A549 (cell line): ENCODE measurements at regions not wholly inside any gene's neighbourhood (a gene's known extent, or its start where the extent isn't known, plus 50 kb on each side); places are given as distances from the start of the nearest gene placed in this dataset.

Source experiments
- ATAC-seq, 2 experiments: fragments of 200-7000 bp in 1 of 2; fragments of >200 bp in 1 of 2; cut with Nextera tagmentation in 1 of 2; cut with Tn5 transposase in 1 of 2; 3 replicates each; pipeline versions ENCODE4 v1.8.0 to v1.9.1; 2018 to 2020; ENCODE audit warnings: mild to moderate bottlenecking in 1 of 2, moderate library complexity in 1 of 2
- CTCF ChIA-PET: fragments of 300-600 bp; sonication (Branson Sonifier 250); formaldehyde crosslinking; extraction: SDS; loops from one replicate; lab custom pipeline; 2021; ENCODE audit warnings: antibody characterized with exemption, inconsistent platforms; lab: Yijun Ruan, JAX
- POLR2A ChIA-PET: fragments of 350-600 bp; formaldehyde crosslinking; extraction: SDS; loops from one replicate; lab custom pipeline; 2021; ENCODE audit warnings: antibody characterized with exemption, inconsistent platforms; lab: Yijun Ruan, JAX
- DNase-seq, 2 experiments: peaks; one replicate each; pipeline versions ENCODE4 v3.0.0 to v3.0.0-alpha.2; 2011 to 2016; ENCODE audit warnings: low read depth in 1 of 2, low spot score in 1 of 2
- FAIRE-seq: peaks from 2 replicates; lab custom pipeline; 2011; peaks lifted over from hg19 to GRCh38; lab: Jason Lieb, UNC
- H3K27ac ChIP-seq, 2 experiments: fragments of >200 bp; sonication (Bioruptor Twin); formaldehyde crosslinking; 3 replicates each; pipeline ENCODE4 v1.5.1; 2016 to 2017
- H3K4me1 ChIP-seq: fragments of >200 bp; sonication (Bioruptor Twin); formaldehyde crosslinking; 3 replicates; pipeline ENCODE4 v1.6.1; 2016
- H3K4me2 ChIP-seq: fragments of >200 bp; sonication (Bioruptor Twin); formaldehyde crosslinking; 3 replicates; pipeline ENCODE4 v1.6.1; 2016
- H3K4me3 ChIP-seq: fragments of >200 bp; sonication (Bioruptor Twin); formaldehyde crosslinking; 3 replicates; pipeline ENCODE4 v1.5.1; 2016
- H3K9me3 ChIP-seq: fragments of >200 bp; sonication (Bioruptor Twin); formaldehyde crosslinking; 3 replicates; pipeline ENCODE4 v1.6.1; 2016
- BCL3 ChIP-seq: fragments of >200 bp; sonication (Bioruptor Twin); formaldehyde crosslinking; IDR thresholded peaks from 3 replicates; pipeline ENCODE4 v1.6.1; 2016
- CEBPB ChIP-seq, 2 experiments: fragments of >200 bp in 1 of 2; sonication (Bioruptor Twin) in 1 of 2; formaldehyde crosslinking in 1 of 2; IDR thresholded peaks; 2 replicates each; pipeline ENCODE4 v1.6.1; 2012 to 2016
- CHD2 ChIP-seq: fragments of 150-350 bp; IDR thresholded peaks from 2 replicates; pipeline ENCODE4 v1.6.1; 2014; ENCODE audit warnings: low read length; ENCODE audit not compliant: partially characterized antibody
- CTCF ChIP-seq: fragments of >200 bp; sonication (Bioruptor Twin); formaldehyde crosslinking; IDR thresholded peaks from 3 replicates; pipeline ENCODE4 v1.5.1; 2016
- EHF ChIP-seq: fragments of 250-450 bp; sonication (Bioruptor Pico); IDR thresholded peaks from 2 replicates; pipeline ENCODE4 v1.5.0; 2020; ENCODE audit warnings: mild to moderate bottlenecking
- ELK1 ChIP-seq: fragments of 150-350 bp; IDR thresholded peaks from 2 replicates; pipeline ENCODE4 v1.6.1; 2014; ENCODE audit warnings: low read depth, mild to moderate bottlenecking, low read length
- ESRRA ChIP-seq: fragments of 150-350 bp; IDR thresholded peaks from 2 replicates; pipeline ENCODE4 v1.6.1; 2014; ENCODE audit warnings: mild to moderate bottlenecking, low read length, borderline replicate concordance
- FOSL2 ChIP-seq, 2 experiments: fragments of 450-650 bp in 1 of 2; fragments of >200 bp in 1 of 2; sonication (Bioruptor Twin) in 1 of 2; formaldehyde crosslinking; IDR thresholded peaks; 2 replicates each; pipeline versions ENCODE4 v1.5.0 to v1.6.1; 2016 to 2020; ENCODE audit warnings: mild to moderate bottlenecking in 1 of 2, moderate library complexity in 1 of 2
- FOXS1 ChIP-seq: fragments of 250-450 bp; sonication (Bioruptor Pico); IDR thresholded peaks from 2 replicates; pipeline ENCODE4 v1.5.0; 2020; ENCODE audit warnings: mild to moderate bottlenecking, moderate library complexity
- GATA3 ChIP-seq: IDR thresholded peaks from 2 replicates; pipeline ENCODE4 v1.6.1; 2012; ENCODE audit warnings: borderline replicate concordance
- HOXB5 ChIP-seq: fragments of 250-450 bp; sonication (Bioruptor Pico); IDR thresholded peaks from 2 replicates; pipeline ENCODE4 v1.5.0; 2020; ENCODE audit warnings: mild to moderate bottlenecking, moderate library complexity
- JUN ChIP-seq, 2 experiments: fragments of >200 bp; sonication (Bioruptor Twin); formaldehyde crosslinking; IDR thresholded peaks; 2 replicates in 1 of 2; 3 replicates in 1 of 2; pipeline ENCODE4 v1.6.1; 2016 to 2017
- MAZ ChIP-seq: fragments of 150-350 bp; IDR thresholded peaks from 2 replicates; pipeline ENCODE4 v1.6.1; 2014; ENCODE audit warnings: antibody characterized with exemption, low read depth, low read length, borderline replicate concordance
- NFE2L2 ChIP-seq: fragments of 150-350 bp; conservative IDR thresholded peaks from 2 replicates; pipeline ENCODE4 v1.6.1; 2014; ENCODE audit warnings: low read length
- NR3C1 ChIP-seq: fragments of >200 bp; sonication (Bioruptor Twin); formaldehyde crosslinking; IDR thresholded peaks from 3 replicates; pipeline ENCODE4 v1.6.1; 2017
- PBX3 ChIP-seq: IDR thresholded peaks from 2 replicates; pipeline ENCODE4 v1.6.1; 2012
- PHF8 ChIP-seq: fragments of 200-600 bp; sonication (generic); IDR thresholded peaks from 2 replicates; pipeline ENCODE4 v1.6.1; 2016; ENCODE audit warnings: low read depth, mild to moderate bottlenecking, antibody characterized with exemption, moderate library complexity, borderline replicate concordance
- POLR2A ChIP-seq: IDR thresholded peaks from 2 replicates; pipeline ENCODE4 v1.6.1; 2012; ENCODE audit warnings: mild to moderate bottlenecking, low read length
- POLR2AphosphoS2 ChIP-seq: conservative IDR thresholded peaks from 2 replicates; pipeline ENCODE4 v1.6.1; 2012; ENCODE audit warnings: low read length, improper control_type of control experiment, inconsistent platforms
- RAD21 ChIP-seq, 2 experiments: fragments of >200 bp in 1 of 2; sonication (Bioruptor Twin) in 1 of 2; formaldehyde crosslinking in 1 of 2; IDR thresholded peaks in 1 of 2; conservative IDR thresholded peaks in 1 of 2; 2 replicates in 1 of 2; 3 replicates in 1 of 2; pipeline ENCODE4 v1.6.1; 2012 to 2018; ENCODE audit warnings: inconsistent platforms in 1 of 2
- SMC3 ChIP-seq: fragments of >200 bp; sonication (Bioruptor Twin); formaldehyde crosslinking; IDR thresholded peaks from 3 replicates; pipeline ENCODE4 v1.6.1; 2018; ENCODE audit warnings: inconsistent platforms
- SREBF2 ChIP-seq: fragments of 450-650 bp; IDR thresholded peaks from 2 replicates; pipeline ENCODE4 v1.6.1; 2014; ENCODE audit warnings: mild to moderate bottlenecking, moderate library complexity
- USF2 ChIP-seq: fragments of 450-650 bp; IDR thresholded peaks from 2 replicates; pipeline ENCODE4 v1.6.1; 2014; ENCODE audit warnings: antibody characterized with exemption
- ZC3H11A ChIP-seq: fragments of 450-650 bp; IDR thresholded peaks from 2 replicates; pipeline ENCODE4 v1.6.1; 2014; ENCODE audit warnings: antibody characterized with exemption, mild to moderate bottlenecking
- ZSCAN20 ChIP-seq: fragments of 250-450 bp; sonication (Bioruptor Pico); IDR thresholded peaks from 2 replicates; pipeline ENCODE4 v1.8.0; 2022; ENCODE audit warnings: mild to moderate bottlenecking, moderate library complexity
- WGBS: methylation state at CpG from one replicate; pipeline ENCODE4 v1.1.6; 2017; ENCODE audit errors: missing lambda C conversion rate; 5-methylcytosine and 5-hydroxymethylcytosine counted together

GRCh38 chr20:40803381-40803780, 114.3 kb upstream of the MAFB start:
- ChIA-PET CTCF (interaction anchor here (1.4 kb wide), 1 partner anchor 160 kb away, joined by 4 read pairs; no protein-coding TSS in a partner anchor), POLR2A (no interaction called here)
- 28% methylated on average over 5 of the region's 5 CpGs for WGBS
- no peak for ATAC-seq
- FAIRE-seq = no peak
- Histone ChIP-seq H3K27ac (no peak overlapping the region), H3K9me3 (no peaks in the 10 kb centered on the region), H3K4me3 (no peak overlapping the region), H3K4me1 (no peaks in the 10 kb centered on the region), H3K4me2 (no peak overlapping the region)
- no peak for DNase-seq
- TF ChIP-seq FOXS1 (CRISPR knock-in tag) (no peak), ELK1 (no peak), POLR2A (no peak), HOXB5 (CRISPR knock-in tag) (no peak), SREBF2 (no peak), ZSCAN20 (CRISPR knock-in tag) (no peak), CEBPB (IDR thresholded peaks at IDR 0.05) (no peak), EHF (CRISPR knock-in tag) (no peak), FOSL2 (IDR thresholded peaks at IDR 0.05) (no peak), FOSL2 (CRISPR knock-in tag; IDR thresholded peaks at IDR 0.05) (no peak), POLR2AphosphoS2 (no peak), RAD21 (conservative IDR thresholded peaks at IDR 0.05 in 1 of 2, IDR thresholded peaks at IDR 0.05 in 1 of 2) (no peak)

GRCh38 chr20:40805592-40805991, 116.6 kb upstream of the MAFB start:
- 0% methylated on average over 3 of the region's 3 CpGs for WGBS
- Histone ChIP-seq H3K4me1 (no peaks in the 10 kb centered on the region), H3K27ac (no peak overlapping the region), H3K4me3 (no peak overlapping the region), H3K9me3 (no peaks in the 10 kb centered on the region), H3K4me2 (no peak overlapping the region)
- ChIA-PET CTCF (interaction anchor here (1.1 kb wide), 1 partner anchor 13 kb away, joined by 4 read pairs; no protein-coding TSS in a partner anchor), POLR2A (no interaction called here)
- ATAC-seq = no peak
- no peak for TF ChIP-seq GATA3
- no peak for TF ChIP-seq CTCF
- TF ChIP-seq CHD2 = no peak
- no peak for TF ChIP-seq MAZ
- TF ChIP-seq SMC3 = no peak
- TF ChIP-seq BCL3 = no peak
- no peak for TF ChIP-seq POLR2A
- TF ChIP-seq FOXS1 (CRISPR knock-in tag) = no peak
- no peak for TF ChIP-seq NFE2L2
- no peak for TF ChIP-seq HOXB5 (CRISPR knock-in tag)
- no peak for TF ChIP-seq EHF (CRISPR knock-in tag)
- no peak for TF ChIP-seq JUN (IDR thresholded peaks at IDR 0.05)
- TF ChIP-seq PHF8 = no peak
- TF ChIP-seq ESRRA = no peak
- TF ChIP-seq ZC3H11A = no peak
- TF ChIP-seq NR3C1 = no peak
- TF ChIP-seq ZSCAN20 (CRISPR knock-in tag) = no peak
- TF ChIP-seq PBX3 = no peak
- no peak for TF ChIP-seq USF2
- DNase-seq = no peak
- no peak for FAIRE-seq
